ENCODE measurements at regions not wholly inside any gene's neighbourhood (a gene's known extent, or its start where the extent isn't known, plus 50 kb on each side); places are given as distances from the start of the nearest gene placed in this dataset.

DNA sequence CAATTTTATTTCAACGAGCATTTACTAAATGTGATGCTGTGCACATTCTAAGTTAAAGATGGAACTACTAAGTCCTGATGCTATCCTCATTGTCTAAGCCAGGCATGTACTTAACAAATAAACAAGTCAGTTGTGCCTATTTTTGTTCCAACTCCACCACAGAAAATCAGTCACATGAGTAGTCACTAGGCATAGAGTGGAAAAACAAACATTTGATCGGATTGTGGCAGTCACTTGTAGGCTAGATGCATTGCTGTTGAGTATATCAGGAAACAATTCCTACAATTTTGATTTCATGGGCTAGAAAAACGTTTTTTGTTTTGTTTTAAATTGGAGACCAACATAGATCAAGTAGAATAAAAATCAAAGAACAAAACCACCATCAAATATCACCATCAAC, 177.6 kb upstream of the SLC25A13 start:
- intact Hi-C loops (cut with DNase I), result no loop called here
- DNase-seq (ENCODE audit: low spot score), result no peak

- intact Hi-C loops (cut with DNase I), result no loop called here
Measured at GRCh38 chr7:96497567-96497966, 175.7 kb upstream of the SLC25A13 start.

GRCh38 chr7:96495751-96496216, 173.9 kb upstream of the SLC25A13 start:
- intact Hi-C loops (cut with DNase I), result no loop called here
- no peak for DNase-seq (ENCODE audit: low spot score)

More at GRCh38 chr7:96497567-96497966, 175.7 kb upstream of the SLC25A13 start:
- DNase-seq (ENCODE audit: low spot score), result no peak

DNA sequence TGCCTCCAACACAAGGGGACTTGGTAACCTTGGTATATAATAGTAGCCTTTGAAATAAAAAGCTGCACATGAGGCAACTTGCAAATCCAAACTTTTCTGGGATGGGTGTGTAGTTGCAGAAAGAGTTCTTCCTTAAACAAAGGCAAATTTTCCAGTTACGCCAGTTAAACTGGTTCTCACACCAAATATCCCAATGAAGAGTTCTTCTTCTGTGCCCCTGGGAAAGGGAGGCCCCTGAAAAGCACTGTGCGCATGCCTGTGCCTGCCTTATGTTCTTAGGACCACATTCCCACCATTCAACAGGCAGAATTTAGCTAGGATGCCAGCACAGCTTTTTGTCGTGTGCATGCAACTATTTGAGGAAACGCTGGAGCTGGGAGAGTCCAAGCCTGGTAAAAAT, 164.8 kb upstream of the SLC25A13 start:
- intact Hi-C loops (cut with DNase I), result no loop called here
- DNase-seq (ENCODE audit: low spot score), result no peak

GRCh38 chr7:96484845-96485244, 162.9 kb upstream of the SLC25A13 start:
- no peak for DNase-seq (ENCODE audit: low spot score)
- intact Hi-C loops (cut with DNase I), result no loop called here

- DNase-seq (ENCODE audit: low spot score), result no peak
- intact Hi-C loops (cut with DNase I), result no loop called here
Measured at GRCh38 chr7:96484091-96484490, 162.2 kb upstream of the SLC25A13 start.

- no peak for DNase-seq (ENCODE audit: low spot score)
- intact Hi-C loops (cut with DNase I), result no loop called here
Measured at GRCh38 chr7:96481796-96482195, 159.9 kb upstream of the SLC25A13 start.

DNA sequence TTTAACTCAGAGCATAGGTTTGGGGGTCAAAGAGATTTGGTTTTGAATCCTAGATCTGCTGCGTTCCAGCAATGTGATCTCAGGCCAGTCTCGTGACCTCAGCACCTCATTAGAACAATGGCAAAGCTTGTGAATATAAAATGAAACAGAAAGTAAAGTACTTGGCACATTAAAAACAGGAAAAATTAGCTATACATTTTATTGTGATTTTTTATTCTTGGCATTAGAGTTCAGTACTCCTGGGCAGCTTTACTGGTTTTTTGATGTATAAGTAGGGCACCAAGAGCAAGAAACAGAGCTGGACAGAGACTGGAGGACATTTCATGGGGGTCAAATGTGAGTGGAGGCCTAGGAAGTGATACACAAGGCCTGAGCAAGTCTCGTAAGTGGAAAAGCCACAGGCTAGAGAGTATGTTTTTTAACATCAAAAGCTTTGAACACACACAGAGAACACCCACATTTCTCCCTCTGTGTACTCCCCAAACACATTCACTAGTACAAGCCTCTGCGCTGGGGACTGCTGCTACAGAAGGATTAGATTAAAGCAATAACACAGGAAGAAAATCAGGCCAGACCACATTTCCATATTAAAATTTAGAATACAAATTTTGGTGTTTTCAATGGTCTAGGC, 157.2 kb upstream of the SLC25A13 start:
- intact Hi-C loops (cut with DNase I), result no loop called here
- DNase-seq (ENCODE audit: low spot score), result no peak

DNA sequence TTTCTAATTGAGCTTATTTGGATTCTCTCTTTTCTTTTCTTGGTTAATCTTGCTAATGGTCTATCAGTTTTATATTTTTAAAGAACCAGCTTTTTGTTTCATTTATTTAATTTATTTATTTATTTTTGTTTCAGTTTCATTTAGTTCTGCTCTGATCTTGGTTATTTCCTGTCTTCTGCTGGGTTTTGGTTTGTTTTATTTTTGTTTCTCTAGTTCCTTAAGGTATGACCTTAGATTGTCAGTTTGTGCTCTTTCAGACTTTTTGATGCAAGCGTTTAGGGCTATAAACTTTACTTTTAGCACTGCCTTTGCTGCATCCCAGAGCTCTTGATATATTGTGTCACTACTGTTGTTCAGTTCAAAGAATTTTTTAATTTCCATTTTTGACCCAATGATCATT, 149.7 kb upstream of the SLC25A13 start:
- no peak for DNase-seq (ENCODE audit: low spot score)
- intact Hi-C loops (cut with DNase I), result no loop called here

DNA sequence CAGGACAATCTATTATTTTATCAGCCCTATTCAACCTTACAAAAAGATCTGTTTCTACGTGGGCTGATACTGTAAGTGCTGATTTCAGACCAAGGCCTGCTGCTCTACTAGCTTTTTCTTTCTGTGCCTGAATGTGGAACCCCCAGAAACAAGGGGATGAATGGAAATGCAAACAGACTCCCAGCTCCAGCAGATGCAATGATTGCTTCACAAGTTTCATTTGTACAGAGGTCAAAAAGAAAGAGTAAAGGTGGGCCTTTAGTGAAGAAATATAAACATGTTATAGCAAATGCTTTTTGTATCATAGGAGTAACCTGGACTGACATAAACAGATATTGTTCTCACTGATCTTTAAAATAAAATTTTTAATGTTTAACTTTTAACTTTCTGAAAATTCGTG, 130.2 kb upstream of the SLC25A13 start:
- no peak for DNase-seq (ENCODE audit: low spot score)
- intact Hi-C loops (cut with DNase I), result no loop called here

DNA sequence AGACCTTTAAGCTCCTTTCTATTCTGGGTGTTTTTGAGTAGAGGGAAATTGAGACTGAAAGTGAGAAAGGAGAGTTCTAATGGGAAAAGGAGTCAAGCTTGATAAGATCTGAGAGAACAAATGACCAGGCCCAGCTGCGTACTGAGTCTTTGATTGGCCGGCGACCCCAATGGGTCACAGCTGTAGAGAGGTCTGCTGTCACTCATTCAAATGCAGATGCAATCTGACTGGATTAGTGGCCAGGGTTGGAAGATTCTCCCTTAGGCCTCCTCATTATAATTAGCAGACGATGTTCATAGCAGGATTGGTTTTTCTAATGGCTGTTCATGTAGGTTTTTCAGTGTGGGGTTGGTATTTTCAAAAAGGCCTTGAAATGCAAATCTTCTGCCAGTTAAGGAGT, 127.2 kb upstream of the SLC25A13 start:
- DNase-seq (ENCODE audit: low spot score), result no peak
- intact Hi-C loops (cut with DNase I), result loop anchor here (10.0 kb wide), 1 partner anchor 56 kb away; no protein-coding TSS in a partner anchor

- intact Hi-C loops (cut with DNase I), result loop anchor here (10.0 kb wide), 1 partner anchor 58 kb away; no protein-coding TSS in a partner anchor
- DNase-seq (ENCODE audit: low spot score), result no peak
Measured at GRCh38 chr7:96447109-96447645, 125.3 kb upstream of the SLC25A13 start.

GRCh38 chr7:96441436-96442084, 119.7 kb upstream of the SLC25A13 start:
- DNase-seq (ENCODE audit: low spot score), result no peak
- intact Hi-C loops (cut with DNase I), result loop anchor here (10.0 kb wide), 1 partner anchor 63 kb away; no protein-coding TSS in a partner anchor

GRCh38 chr7:96440328-96440727, 118.4 kb upstream of the SLC25A13 start:
- DNase-seq (ENCODE audit: low spot score), result no peak
- intact Hi-C loops (cut with DNase I), result loop anchor here (10.0 kb wide), 1 partner anchor 64 kb away; no protein-coding TSS in a partner anchor

GRCh38 chr7:96436880-96437279, 115.0 kb upstream of the SLC25A13 start:
- DNase-seq (ENCODE audit: low spot score), result no peak
- intact Hi-C loops (cut with DNase I), result no loop called here

DNA sequence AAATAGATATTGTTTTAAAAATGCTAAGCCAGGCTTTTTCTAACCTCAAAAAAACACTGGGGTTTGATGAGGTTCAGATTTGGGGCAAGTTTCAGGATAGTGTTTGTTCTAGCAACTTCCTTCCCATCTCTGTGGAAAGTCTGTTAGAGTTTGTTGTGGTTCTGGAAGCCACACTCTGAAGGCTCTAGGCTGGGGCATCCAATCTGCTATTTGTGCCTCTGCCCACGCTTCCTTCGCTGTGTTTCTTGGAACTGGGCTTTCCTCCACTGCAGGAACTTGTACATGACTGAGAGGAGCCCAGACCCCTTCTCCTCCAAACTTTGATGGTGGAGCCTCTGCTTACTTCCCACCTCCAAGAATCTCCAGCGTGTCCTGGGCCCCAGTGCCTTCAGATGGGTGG, 108.5 kb upstream of the SLC25A13 start:
- intact Hi-C loops (cut with DNase I), result no loop called here
- no peak for DNase-seq (ENCODE audit: low spot score)

DNA sequence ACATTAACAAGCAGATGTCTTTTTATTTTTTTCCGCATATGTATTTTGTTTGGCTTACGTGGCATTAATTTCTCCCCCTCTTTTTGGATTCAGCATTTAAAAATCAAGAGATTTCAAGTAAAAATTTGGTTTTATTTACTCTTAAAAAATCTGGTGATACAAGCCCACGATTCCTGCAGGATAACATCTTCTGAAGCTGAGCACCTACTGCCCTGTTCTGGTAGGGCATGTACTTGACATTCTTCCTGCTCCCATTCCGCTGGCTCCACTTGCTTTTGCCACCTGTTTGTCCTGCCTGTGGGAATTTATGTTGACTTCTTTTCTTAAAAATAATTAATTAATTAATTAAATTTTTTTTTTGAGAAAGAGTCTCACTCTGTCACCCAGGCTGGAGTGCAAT, 105.2 kb upstream of the SLC25A13 start:
- intact Hi-C loops (cut with DNase I), result no loop called here
- no peak for DNase-seq (ENCODE audit: low spot score)

DNA sequence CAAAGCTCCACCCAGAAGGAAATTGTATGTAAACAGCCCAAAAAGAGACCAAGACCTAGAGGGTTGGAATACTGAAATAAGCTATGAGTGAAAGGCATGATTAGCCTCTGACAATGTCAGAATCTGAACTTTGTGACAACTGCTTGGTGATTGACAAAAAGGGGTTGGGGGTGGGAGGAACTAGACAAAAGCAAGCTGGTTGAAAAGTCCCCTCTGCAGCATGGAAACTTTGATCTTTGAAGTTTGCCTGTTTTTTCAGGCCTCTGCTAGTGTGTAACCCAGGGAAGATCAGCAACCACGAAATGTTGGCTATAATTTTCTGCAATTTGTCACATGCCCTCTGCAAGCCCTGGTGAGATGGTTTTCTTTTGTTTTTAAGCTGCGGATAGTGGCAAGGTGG, 104.8 kb upstream of the SLC25A13 start:
- intact Hi-C loops (cut with DNase I), result no loop called here
- no peak for DNase-seq (ENCODE audit: low spot score)

- no peak for DNase-seq (ENCODE audit: low spot score)
- intact Hi-C loops (cut with DNase I), result no loop called here
Measured at GRCh38 chr7:96426027-96426426, 104.1 kb upstream of the SLC25A13 start.

- intact Hi-C loops (cut with DNase I), result no loop called here
- no peak for DNase-seq (ENCODE audit: low spot score)
Measured at GRCh38 chr7:96424411-96424810, 102.5 kb upstream of the SLC25A13 start.

DNA sequence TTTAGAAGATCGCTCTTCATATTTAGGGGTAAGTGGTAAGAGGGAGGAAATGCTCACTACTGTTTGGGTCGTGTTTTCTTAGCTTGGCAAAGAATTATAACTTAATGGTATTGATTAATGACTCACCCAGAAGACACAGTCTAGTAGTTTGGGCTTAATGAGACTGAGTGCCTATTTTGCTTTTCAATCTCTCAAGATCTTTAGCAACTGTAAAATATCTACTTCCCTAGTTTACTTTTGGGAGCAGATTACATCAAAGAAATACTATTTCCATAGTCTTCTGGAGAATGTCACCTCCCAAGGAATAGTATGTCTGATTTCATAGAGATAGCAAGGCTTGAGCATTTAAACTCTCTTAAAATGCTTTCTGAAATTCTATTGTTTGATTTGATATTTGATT, 100.5 kb upstream of the SLC25A13 start:
- no peak for DNase-seq (ENCODE audit: low spot score)
- intact Hi-C loops (cut with DNase I), result no loop called here
